ENCODE measurements at regions not wholly inside any gene's neighbourhood (a gene's known extent, or its start where the extent isn't known, plus 50 kb on each side); places are given as distances from the start of the nearest gene placed in this dataset.

DNA sequence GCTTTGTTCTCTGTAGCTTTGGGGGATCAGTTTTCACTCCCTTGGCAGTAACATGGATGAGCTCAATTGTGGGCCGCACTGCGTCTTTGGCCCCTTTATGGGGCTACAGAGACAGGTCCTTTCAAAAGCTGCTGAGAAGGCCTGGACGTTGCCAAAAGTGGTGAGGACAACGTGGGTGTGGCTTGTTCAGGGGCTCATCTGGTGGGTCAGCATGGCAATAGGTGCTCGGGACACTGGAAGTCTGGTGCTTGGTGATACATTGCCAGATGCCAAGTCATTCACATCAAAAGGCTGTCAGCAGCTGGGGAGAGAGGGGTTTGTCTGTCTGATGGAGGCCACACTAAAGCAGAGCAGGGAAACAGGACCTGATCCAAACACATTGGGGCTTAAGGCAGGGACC is 149.8 kb upstream of the EOLA2 start:
- no peak for TF ChIP-seq POLR2A (IDR thresholded peaks at IDR 0.05)
- TF ChIP-seq, protein P1, sequence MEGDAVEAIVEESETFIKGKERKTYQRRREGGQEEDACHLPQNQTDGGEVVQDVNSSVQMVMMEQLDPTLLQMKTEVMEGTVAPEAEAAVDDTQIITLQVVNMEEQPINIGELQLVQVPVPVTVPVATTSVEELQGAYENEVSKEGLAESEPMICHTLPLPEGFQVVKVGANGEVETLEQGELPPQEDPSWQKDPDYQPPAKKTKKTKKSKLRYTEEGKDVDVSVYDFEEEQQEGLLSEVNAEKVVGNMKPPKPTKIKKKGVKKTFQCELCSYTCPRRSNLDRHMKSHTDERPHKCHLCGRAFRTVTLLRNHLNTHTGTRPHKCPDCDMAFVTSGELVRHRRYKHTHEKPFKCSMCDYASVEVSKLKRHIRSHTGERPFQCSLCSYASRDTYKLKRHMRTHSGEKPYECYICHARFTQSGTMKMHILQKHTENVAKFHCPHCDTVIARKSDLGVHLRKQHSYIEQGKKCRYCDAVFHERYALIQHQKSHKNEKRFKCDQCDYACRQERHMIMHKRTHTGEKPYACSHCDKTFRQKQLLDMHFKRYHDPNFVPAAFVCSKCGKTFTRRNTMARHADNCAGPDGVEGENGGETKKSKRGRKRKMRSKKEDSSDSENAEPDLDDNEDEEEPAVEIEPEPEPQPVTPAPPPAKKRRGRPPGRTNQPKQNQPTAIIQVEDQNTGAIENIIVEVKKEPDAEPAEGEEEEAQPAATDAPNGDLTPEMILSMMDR (IDR thresholded peaks at IDR 0.05), result no peak
